Activated B cell treated with CpG ODN at 0.5 μM for 24 hours (primary cell): ENCODE measurements at regions not wholly inside any gene's neighbourhood (a gene's known extent, or its start where the extent isn't known, plus 50 kb on each side); places are given as distances from the start of the nearest gene placed in this dataset.

Source experiments
- ATAC-seq: fragments of 200-7000 bp; cut with Tn5 transposase; one replicate; pipeline ENCODE4 v1.10.0; 2021; ENCODE audit warnings: low read depth, mild to moderate bottlenecking, moderate library complexity
- CTCF ChIA-PET: fragments of 350-600 bp; sonication (Branson Sonifier 250); formaldehyde crosslinking; loops from one replicate; lab custom pipeline; 2021; ENCODE audit warnings: antibody characterized with exemption; lab: Charles Lee
- POLR2A ChIA-PET: fragments of 350-600 bp; sonication (Branson Sonifier 250); formaldehyde crosslinking; loops from one replicate; lab custom pipeline; 2021; ENCODE audit warnings: antibody characterized with exemption; lab: Charles Lee
- DNase-seq: peaks from one replicate; pipeline ENCODE4 v3.0.0; 2022
- H3K27ac Mint-ChIP-seq: one replicate; pipeline ENCODE4 v1.8.0; 2020; ENCODE audit warnings: mixed read lengths
- H3K27me3 Mint-ChIP-seq: one replicate; pipeline ENCODE4 v1.8.0; 2021; ENCODE audit warnings: mixed read lengths
- H3K36me3 Mint-ChIP-seq: one replicate; pipeline ENCODE4 v1.8.0; 2021; ENCODE audit warnings: low read depth, mixed read lengths
- H3K4me1 Mint-ChIP-seq: one replicate; pipeline ENCODE4 v1.8.0; 2021; ENCODE audit warnings: mixed read lengths
- H3K4me3 Mint-ChIP-seq: one replicate; pipeline ENCODE4 v1.8.0; 2020; ENCODE audit warnings: mild to moderate bottlenecking, mixed read lengths
- H3K9me3 Mint-ChIP-seq: one replicate; pipeline ENCODE4 v1.8.0; 2020; ENCODE audit warnings: mixed read lengths
- intact Hi-C: fragments of 100-400 bp; cut with micrococcal nuclease; formaldehyde crosslinking; loops from one replicate; pipeline ENCODE4 v1.15.1; 2024
- TF ChIP-seq, protein P1 (sequence below): fragments of 200-600 bp; IDR thresholded peaks from one replicate; pipeline ENCODE4 v1.8.0; 2022; ENCODE audit warnings: antibody characterized with exemption, mild to moderate bottlenecking

DNA sequence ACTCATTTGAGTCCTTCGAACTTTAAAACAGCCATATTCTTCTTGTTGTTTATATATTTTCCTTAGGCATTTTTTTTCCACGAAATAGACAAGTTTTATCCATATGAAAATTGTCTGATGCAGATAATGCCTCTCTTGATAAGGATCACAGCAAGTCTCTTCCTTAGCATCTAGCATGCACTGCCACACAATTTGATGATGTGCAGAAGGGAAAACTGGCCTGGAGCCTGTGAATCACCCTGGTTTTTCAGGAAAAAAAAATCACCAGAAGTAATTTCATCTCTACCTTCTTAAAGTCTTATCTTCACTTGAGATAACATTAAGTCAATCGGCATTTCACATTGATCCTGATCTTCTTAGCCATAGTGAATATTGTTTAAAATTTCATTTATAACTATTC, 199.8 kb downstream of the TENT5A start:
- no peak overlapping the region for H3K27ac Mint-ChIP-seq
- intact Hi-C loops, result no loop called here

DNA sequence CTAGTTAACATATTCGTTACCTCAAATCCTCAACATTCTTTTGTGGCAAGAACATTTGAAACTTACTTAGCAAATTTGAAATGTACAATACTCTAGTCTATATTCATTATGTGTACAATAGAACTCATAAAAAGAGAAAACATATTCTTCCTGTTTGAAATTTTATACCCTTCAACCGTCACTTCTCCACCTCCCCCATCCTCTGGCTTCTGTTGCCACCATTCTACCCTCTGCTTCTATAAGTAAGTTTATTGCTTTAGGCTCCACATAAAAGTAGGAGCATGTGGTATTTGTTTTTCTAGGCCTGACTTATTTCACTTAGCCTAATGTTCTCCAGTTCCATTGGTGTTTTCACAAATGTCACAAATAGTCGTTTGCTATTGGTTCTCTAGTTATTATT, 205.3 kb downstream of the TENT5A start:
- POLR2A ChIA-PET, result no interaction called here
- H3K9me3 Mint-ChIP-seq, result no peaks in the 10 kb centered on the region
- intact Hi-C loops, result no loop called here

More for the DNA sequence above, 199.8 kb downstream of the TENT5A start:
- Mint-ChIP-seq H3K4me1 (no peaks in the 10 kb centered on the region), H3K27me3 (no peaks in the 10 kb centered on the region), H3K4me3 (no peak overlapping the region), H3K36me3 (no peaks in the 10 kb centered on the region), H3K9me3 (no peaks in the 10 kb centered on the region)
- ChIA-PET POLR2A (no interaction called here), CTCF (no interaction called here)
- ATAC-seq, result no peak
- DNase-seq, result no peak
- TF ChIP-seq, protein P1, sequence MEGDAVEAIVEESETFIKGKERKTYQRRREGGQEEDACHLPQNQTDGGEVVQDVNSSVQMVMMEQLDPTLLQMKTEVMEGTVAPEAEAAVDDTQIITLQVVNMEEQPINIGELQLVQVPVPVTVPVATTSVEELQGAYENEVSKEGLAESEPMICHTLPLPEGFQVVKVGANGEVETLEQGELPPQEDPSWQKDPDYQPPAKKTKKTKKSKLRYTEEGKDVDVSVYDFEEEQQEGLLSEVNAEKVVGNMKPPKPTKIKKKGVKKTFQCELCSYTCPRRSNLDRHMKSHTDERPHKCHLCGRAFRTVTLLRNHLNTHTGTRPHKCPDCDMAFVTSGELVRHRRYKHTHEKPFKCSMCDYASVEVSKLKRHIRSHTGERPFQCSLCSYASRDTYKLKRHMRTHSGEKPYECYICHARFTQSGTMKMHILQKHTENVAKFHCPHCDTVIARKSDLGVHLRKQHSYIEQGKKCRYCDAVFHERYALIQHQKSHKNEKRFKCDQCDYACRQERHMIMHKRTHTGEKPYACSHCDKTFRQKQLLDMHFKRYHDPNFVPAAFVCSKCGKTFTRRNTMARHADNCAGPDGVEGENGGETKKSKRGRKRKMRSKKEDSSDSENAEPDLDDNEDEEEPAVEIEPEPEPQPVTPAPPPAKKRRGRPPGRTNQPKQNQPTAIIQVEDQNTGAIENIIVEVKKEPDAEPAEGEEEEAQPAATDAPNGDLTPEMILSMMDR, result no peak

DNA sequence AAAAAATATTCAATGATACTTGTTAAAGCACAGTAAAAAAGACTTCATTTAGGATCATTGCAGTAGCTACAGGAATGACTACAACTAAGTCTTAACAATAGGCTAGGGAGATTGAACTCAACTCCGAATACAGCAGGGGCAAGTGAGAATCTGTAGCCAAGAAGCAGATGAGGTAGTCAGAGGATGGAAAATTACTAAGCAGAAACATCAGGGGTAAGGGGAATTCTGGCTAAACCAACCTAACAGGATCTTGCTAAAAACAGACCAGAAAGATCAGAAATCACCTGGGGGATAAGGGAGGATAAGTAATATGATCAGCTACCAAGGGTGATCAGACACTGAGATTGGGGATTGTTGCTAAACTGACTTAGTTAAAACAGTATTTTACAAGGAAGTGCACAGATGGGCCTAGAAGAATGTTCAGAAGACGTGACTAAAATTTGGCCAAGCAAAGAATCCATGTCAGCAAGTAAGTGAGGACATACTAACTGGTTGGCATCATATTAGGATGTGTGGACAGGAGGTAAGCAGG, 217.5 kb downstream of the TENT5A start:
- no peaks in the 10 kb centered on the region for H3K27me3 Mint-ChIP-seq
- no peaks in the 10 kb centered on the region for H3K36me3 Mint-ChIP-seq
- DNase-seq (no peak), ATAC-seq (no peak)
- intact Hi-C loops, result no loop called here
- no peaks in the 10 kb centered on the region for H3K4me1 Mint-ChIP-seq
- no peak overlapping the region for H3K4me3 Mint-ChIP-seq
- TF ChIP-seq, protein P1, result no peak
- CTCF ChIA-PET, result no interaction called here
- H3K27ac Mint-ChIP-seq, result no peak overlapping the region
- POLR2A ChIA-PET, result no interaction called here
- peaks cover 3% of the 10 kb centered on the region for H3K9me3 Mint-ChIP-seq

More for the DNA sequence above, 205.3 kb downstream of the TENT5A start:
- Mint-ChIP-seq H3K4me3 (no peak overlapping the region), H3K27me3 (no peaks in the 10 kb centered on the region), H3K4me1 (no peaks in the 10 kb centered on the region), H3K36me3 (no peaks in the 10 kb centered on the region), H3K27ac (no peak overlapping the region)
- DNase-seq, result no peak
- no peak for ATAC-seq
- CTCF ChIA-PET, result no interaction called here
- TF ChIP-seq, protein P1, result no peak

DNA sequence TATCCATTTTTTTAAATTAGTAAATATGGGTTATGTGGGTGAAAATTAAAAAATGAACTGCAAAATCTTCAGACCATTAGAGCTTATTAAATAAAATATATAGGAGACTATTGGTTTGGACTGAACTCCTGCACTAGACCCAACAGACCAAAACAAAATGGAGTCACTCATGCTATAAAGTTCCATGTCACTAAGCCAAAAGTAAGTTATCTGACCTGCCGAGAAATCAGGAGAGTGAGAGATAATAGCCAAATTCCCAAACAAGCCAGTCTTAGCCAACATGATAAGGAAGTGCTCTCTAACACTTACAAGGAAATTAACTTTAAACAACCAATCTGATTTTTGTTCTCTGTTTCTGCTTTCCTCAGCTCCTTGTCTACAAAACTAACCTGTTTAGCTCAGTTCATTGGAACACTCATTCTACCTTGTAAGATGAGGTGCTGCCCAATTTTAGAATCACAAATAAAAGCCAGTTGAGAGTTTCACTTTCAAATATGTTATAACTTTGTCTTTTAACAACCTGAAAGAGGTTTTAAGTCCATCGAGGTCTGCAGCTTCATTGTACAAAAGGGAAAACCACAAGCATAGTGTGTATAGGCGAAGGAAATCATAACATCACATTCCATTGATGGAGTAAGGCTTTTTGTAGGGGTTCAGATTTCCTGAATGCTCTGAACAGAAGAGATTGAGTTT, 220.5 kb downstream of the TENT5A start:
- CTCF ChIA-PET, result no interaction called here
- ATAC-seq (no peak), DNase-seq (no peak)
- peaks cover 3% of the 10 kb centered on the region for H3K9me3 Mint-ChIP-seq
- H3K27ac Mint-ChIP-seq, result no peak overlapping the region
- no peak overlapping the region for H3K4me3 Mint-ChIP-seq
- POLR2A ChIA-PET, result no interaction called here
- intact Hi-C loops, result no loop called here
- H3K4me1 Mint-ChIP-seq, result no peaks in the 10 kb centered on the region
- H3K36me3 Mint-ChIP-seq, result no peaks in the 10 kb centered on the region
- no peaks in the 10 kb centered on the region for H3K27me3 Mint-ChIP-seq
- TF ChIP-seq, protein P1, result no peak

DNA sequence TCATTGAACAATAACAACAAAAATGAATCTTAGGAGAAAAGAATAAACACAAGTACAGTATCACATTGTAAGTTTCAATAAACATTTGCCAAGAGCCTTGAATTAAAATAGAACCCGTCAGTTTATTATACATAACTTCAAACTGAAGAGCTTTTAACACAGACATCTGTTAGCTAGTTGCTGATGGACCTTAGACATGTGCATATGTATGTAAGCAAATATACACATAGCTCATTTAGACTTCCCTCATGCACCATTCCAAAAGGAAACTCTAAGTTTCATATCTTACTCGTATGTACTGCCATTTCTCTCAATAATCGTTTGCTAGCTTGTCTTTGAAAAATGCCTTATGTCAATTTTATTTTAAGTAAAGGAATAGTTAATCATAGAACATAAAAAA, 235.0 kb downstream of the TENT5A start:
- no peaks in the 10 kb centered on the region for H3K36me3 Mint-ChIP-seq
- no peaks in the 10 kb centered on the region for H3K4me1 Mint-ChIP-seq
- DNase-seq, result no peak
- no peaks in the 10 kb centered on the region for H3K27me3 Mint-ChIP-seq
- intact Hi-C loops, result no loop called here
- TF ChIP-seq, protein P1, result no peak
- POLR2A ChIA-PET, result no interaction called here
- H3K4me3 Mint-ChIP-seq, result no peak overlapping the region
- H3K9me3 Mint-ChIP-seq, result peaks cover 4% of the 10 kb centered on the region
- CTCF ChIA-PET, result no interaction called here
- no peak for ATAC-seq
- no peak overlapping the region for H3K27ac Mint-ChIP-seq
